AG20443 (cell line): ENCODE measurements at regions not wholly inside any gene's neighbourhood (a gene's known extent, or its start where the extent isn't known, plus 50 kb on each side); places are given as distances from the start of the nearest gene placed in this dataset.
"Not testable (repeated sequence)": the region's sequence is repeated elsewhere in the genome, so short reads cannot be mapped to it uniquely, and the experiment has no call there.

Source experiments
- DNase-seq: peaks from one replicate; pipeline ENCODE4 v3.0.0; 2012; ENCODE audit warnings: low spot score, mixed read lengths

GRCh38 chr4:125750828-125751466 is 436.2 kb downstream of the FAT4 start:
- peak; percentile 30 for DNase-seq

- DNase-seq: no peak
Observed at GRCh38 chr4:125758438-125758837, 443.7 kb downstream of the FAT4 start.

GRCh38 chr4:125760201-125760819 is 445.6 kb downstream of the FAT4 start:
- DNase-seq: no peak

DNA sequence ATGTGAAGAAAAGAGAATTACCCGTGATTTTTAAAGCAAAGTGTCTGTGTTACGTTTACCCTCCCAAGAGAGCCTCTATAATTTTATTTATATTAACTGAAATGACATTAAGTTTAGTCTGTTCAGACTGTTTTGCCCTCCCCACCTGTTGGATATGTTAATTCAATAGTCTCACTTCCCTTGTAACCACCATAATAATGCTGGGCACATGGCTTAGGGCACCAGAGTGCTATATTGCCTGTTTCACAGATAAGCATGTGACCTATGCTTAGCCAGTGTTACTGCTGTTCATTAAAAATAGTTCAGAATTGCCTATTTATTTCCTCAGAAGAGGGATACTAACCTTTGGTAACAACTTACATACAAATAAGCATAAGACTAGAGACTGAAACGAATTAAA is 446.2 kb downstream of the FAT4 start:
- DNase-seq: no peak

DNA sequence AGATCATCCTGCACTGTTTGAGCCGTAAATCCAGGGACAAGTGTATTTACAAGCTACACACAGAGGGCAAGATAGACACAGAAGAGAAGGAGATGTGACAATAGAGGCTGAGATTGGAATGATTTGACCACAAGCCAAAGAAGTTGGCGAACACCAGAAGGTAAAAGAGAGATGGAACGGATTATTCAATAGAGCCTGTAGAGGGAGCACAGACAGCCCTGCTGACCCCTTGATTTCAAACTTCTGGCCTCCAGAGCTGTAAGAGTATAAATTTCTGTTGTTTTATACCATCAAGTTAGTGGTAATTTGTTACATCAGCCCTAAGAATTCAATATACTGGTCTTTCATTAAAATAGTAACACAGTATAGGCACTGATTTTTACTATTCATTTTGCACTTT is 447.8 kb downstream of the FAT4 start:
- DNase-seq: no peak

DNA sequence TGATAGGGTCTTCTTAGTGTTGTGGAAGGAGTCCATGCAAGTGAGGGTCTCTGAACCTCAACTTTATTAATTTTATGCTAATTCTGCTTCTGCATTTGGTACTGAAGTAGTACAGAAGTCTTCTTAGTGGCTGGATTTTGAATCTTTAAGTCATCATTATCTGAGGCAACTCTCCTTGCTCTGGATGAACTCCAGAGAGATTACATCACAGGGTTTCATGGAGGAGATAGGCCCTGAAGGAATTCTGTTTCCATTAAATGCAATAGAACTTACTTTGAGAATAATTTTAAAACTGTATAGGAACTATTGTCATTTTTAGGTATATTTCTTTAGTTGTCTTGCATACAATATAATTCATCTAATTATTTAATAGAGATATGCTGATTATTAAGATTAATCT is 451.2 kb downstream of the FAT4 start:
- peak; percentile 9 for DNase-seq

DNA sequence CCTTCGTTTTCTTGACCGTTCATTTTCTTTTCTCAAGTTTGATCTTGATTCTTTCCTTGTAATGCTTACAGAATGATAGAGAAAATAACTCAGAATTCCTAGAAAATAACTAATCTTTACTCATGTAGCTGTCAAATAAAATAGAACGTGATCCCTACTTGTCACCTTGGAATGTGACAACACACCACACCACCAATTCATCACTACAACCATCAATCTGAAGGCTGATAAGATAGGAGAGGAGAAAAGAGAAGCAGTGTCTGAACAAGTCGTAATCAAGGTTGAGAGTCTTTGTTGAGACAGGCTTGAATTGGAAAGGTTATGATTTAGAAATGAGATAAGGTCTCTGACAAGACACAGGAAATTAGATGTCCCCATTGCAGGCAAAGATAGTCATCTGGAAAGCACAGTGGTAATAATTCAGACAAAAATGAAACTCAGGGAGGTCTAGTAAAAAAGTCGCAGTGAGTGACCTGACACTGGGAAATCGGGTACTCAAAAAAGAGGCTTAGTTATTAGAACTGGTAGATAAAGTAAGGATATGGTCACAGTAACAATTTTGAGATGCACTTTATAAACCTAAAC is 456.2 kb downstream of the FAT4 start:
- no peak for DNase-seq

- no peak for DNase-seq
Observed at GRCh38 chr4:125772680-125773079, 457.9 kb downstream of the FAT4 start.

- DNase-seq: no peak
Observed at GRCh38 chr4:125773502-125773901, 458.7 kb downstream of the FAT4 start.

GRCh38 chr4:125773931-125774330 is 459.2 kb downstream of the FAT4 start:
- no peak for DNase-seq

DNA sequence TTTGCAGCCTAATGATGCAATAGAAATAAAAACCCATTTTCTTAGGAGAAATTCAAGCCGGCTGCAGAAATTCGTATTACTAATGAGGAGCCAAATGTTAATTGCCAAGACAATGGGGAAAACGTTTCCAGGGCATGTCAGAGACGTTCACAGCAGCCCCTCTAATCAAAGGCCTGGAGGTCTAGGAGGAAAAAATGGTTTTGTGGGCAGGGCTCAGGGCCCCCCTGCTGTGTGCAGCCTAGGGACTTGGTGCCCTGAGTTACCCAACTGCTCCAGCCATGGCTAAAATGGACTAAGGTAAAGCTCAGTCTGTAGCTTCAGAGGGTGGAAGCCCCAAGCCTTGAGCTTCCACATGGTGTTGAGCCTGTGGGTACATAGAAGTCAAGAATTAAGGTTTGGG is 461.4 kb downstream of the FAT4 start:
- DNase-seq: no peak

- DNase-seq: peak; percentile 32
Observed at GRCh38 chr4:125780164-125780563, 465.4 kb downstream of the FAT4 start.

DNA sequence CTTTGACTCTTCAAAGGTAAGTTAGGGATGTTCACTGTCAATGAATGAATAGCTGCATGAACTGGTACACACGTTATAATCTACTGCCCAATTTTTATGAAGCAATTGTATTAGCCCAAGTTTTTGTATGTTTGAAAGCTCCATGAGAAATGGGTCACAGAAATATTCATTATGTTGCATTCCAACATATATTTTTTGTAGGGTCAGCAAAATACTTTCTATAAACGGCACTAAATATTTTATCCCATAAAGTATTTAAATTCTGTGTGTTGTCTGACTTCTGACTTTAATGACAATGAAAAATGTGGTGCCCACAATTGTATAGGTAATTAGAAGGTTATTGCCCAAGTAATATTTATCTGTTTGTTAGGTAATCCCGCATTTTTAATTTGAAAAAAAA is 466.0 kb downstream of the FAT4 start:
- DNase-seq: no peak

DNA sequence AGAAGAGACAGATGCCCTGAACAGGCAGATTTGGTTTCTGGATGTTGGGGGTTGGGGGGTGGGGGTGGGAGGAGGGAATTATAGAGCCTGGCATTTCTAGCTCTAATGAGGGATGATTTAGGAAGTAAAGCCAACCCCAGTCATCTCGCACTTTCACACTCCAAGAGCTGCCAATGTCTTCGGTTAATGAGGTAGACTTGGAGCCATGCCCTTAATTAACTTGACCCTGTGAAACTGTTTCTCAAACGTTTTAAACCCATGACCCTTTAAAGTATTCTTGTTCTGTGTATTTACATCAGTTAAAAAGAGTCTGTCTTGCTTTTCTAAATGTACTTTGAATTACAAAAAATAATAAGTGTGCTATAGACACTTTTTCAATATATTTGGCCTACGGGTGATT is 466.9 kb downstream of the FAT4 start:
- DNase-seq: no peak

GRCh38 chr4:125784741-125785140 is 470.0 kb downstream of the FAT4 start:
- no peak for DNase-seq

DNA sequence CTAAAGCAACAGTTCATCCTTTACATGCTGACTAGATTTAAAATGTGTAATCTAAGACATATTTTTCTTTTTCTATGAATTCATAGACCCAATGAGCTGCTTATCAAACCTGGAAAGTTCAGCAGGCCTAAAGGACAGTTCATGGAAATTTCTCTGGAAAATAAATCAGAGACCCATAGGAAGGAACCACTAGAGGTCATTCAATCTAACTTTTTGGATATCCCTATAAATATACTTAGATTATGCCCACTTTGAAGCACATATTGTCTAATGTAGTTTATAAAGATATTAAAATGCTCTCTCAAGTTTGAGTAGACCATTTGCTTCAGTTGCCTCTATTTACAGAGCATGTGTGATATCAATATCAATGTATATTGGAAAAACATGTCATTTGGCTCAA is 473.0 kb downstream of the FAT4 start:
- peak; percentile 7 for DNase-seq

DNA sequence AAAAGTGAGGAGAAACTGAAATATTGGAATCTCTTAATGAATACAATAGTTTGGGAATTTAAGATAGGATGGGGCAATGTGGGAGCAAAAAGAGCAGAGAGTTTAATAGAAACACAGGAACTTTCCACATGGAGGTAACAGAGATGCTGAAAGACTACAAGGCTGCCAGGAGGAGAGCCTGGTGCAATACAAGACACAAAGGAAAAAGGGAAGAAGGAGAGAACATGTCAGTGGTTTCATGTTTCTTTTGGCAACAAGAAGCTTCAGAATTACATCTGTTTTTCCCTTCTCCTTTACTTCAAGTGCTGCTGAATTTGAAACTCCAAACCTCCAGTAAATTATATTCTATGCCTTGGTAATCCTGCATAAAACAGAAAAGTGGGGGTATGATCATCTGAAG is 474.3 kb downstream of the FAT4 start:
- peak; percentile 6 for DNase-seq

DNA sequence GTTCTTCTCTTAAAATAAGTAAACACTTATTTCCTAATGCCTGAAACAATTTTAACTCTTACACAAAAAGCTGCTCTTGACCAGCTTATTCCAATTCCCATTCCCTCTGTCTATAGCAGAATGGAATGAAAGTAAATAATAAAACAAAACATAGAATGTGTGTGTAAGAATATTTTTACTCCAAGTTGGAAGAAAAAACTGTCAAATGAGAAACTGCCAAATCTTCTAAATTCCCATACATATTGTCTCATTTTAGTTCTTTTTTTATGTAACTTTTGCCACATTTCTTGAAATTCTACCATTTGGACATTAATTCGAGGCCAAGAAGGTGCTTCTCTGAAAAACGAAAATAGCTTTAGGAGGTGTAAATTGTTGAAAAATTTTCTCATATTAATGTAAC is 477.1 kb downstream of the FAT4 start:
- no peak for DNase-seq

DNA sequence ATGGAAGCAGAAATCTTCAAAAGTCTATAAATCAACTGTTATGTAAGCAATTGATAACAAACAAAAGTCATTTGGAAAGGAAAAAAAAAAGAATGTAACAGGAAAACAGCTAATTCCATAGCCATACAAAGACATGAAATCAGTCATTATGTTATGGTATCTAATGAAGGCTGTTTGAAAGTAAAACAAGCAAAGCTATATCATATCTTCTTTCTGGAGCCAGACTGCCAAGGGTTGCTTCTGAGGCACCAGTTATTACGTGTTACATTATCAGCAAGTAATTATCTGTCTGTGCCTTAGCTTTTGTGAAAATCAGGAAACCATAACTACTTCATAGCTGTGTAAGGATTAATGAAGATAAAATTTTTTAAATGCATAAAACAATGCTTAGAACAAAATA is 480.2 kb downstream of the FAT4 start:
- DNase-seq: no peak

- no peak for DNase-seq
Observed at GRCh38 chr4:125796138-125796537, 481.4 kb downstream of the FAT4 start.

GRCh38 chr4:125797621-125798020 is 482.9 kb downstream of the FAT4 start:
- DNase-seq: not testable (repeated sequence)

DNA sequence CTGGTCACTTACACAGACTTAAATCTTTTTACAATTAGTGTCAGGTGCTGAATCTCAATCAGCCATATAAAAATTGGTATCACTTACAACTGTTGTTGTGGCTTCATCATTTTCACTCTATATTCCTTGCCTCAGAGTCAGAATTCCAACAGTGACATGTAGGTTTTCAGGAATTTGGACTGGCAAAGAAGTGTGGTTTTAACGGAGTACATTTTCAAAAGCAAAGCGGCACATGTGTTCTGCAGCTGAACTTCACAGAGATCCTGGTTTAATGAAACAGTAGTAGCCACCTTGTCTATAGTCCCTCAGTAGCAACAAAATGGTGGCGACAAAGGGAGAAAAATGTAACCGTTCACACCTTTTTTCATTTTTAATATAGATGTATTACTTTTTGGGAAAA is 486.6 kb downstream of the FAT4 start:
- peak; percentile 24 for DNase-seq

DNA sequence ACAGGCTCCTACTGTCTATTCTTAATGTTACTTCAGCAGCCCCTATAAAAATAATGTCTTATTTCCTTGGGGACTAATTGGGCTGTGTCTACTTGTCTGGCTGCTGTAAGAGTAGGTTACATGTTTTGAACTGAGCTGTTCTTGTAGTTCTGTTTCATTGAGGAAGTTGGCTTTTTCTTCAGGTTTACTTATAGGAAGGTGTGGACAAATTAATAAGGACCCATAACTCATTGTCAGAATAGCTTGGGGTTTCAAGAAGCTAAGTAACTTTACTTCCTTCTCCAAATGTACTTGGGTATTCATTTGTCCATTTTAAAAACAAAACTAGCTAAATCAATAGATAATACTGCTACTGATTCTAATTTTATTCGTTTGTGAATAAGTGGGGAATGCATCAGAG is 487.2 kb downstream of the FAT4 start:
- DNase-seq: no peak

- no peak for DNase-seq
Observed at GRCh38 chr4:125808022-125808421, 493.3 kb downstream of the FAT4 start.
